ENCODE measurements at regions not wholly inside any gene's neighbourhood (a gene's known extent, or its start where the extent isn't known, plus 50 kb on each side); places are given as distances from the start of the nearest gene placed in this dataset.

- TF ChIP-seq POLR2AphosphoS5 (IDR thresholded peaks at IDR 0.05; ENCODE audit: low read depth, low read length) (no peak), REST (IDR thresholded peaks at IDR 0.05; ENCODE audit: insufficient read depth in 1 of 2, low read depth in 2 of 2, low read length in 2 of 2) (no peak), FOXP2 (optimal IDR thresholded peaks at IDR 0.05; ENCODE audit: borderline replicate concordance, extremely low read depth, extremely low read length, insufficient read depth) (no peak)
Measured at GRCh38 chr12:124630791-124631313, 63.4 kb upstream of the NCOR2 start.
